Endothelial cell of umbilical vein (primary cell): ENCODE measurements at regions not wholly inside any gene's neighbourhood (a gene's known extent, or its start where the extent isn't known, plus 50 kb on each side); places are given as distances from the start of the nearest gene placed in this dataset.

Source experiments
- BruUV-seq: library from RNA; stranded (reverse); fragments of 400-500 nt; replicated peaks from 2 replicates; lab custom pipeline; 2021; lab: Mats Ljungman, UMichigan
- CTCF ChIA-PET: fragments of 300-600, 350-600 bp; sonication (Branson Sonifier 250); formaldehyde crosslinking; loops from one replicate; lab custom pipeline; 2021; ENCODE audit warnings: antibody characterized with exemption, inconsistent platforms; lab: Charles Lee
- POLR2A ChIA-PET: fragments of 300-600, 350-600 bp; sonication (Branson Sonifier 250); formaldehyde crosslinking; loops from one replicate; lab custom pipeline; 2021; ENCODE audit warnings: antibody characterized with exemption, inconsistent platforms; lab: Charles Lee
- DNase-seq: peaks from one replicate; pipeline ENCODE4 v3.0.0-alpha.2; 2011; ENCODE audit warnings: low read depth, low spot score
- FAIRE-seq: peaks from 2 replicates; lab custom pipeline; 2011; peaks lifted over from hg19 to GRCh38; lab: Jason Lieb, UNC
- H2AFZ ChIP-seq: 2 replicates; pipeline ENCODE4 v1.6.0; 2012; ENCODE audit warnings: low read depth, low read length, control low read depth, inconsistent platforms
- H3K27ac ChIP-seq: 2 replicates; pipeline ENCODE4 v1.5.1; 2011; ENCODE audit warnings: low read depth, mild to moderate bottlenecking, control low read depth, low read length, moderate library complexity; ENCODE audit not compliant: insufficient read depth
- H3K27me3 ChIP-seq, 2 experiments: 2 replicates each; pipeline versions ENCODE4 v1.6.0 to v1.6.1; 2011; ENCODE audit warnings: low read length in 2 of 2, mixed read lengths in 1 of 2; ENCODE audit not compliant: control insufficient read depth in 2 of 2, insufficient read depth in 2 of 2
- H3K36me3 ChIP-seq, 2 experiments: 2 replicates in 1 of 2; 3 replicates in 1 of 2; pipeline ENCODE4 v1.5.1; 2011; ENCODE audit warnings: low read length in 2 of 2, mild to moderate bottlenecking in 1 of 2, moderate library complexity in 1 of 2; ENCODE audit not compliant: control insufficient read depth in 2 of 2, insufficient read depth in 2 of 2; ENCODE audit errors: extremely low read depth in 1 of 2
- H3K4me1 ChIP-seq: 3 replicates; pipeline ENCODE4 v1.5.1; 2011; ENCODE audit warnings: mild to moderate bottlenecking, low read length; ENCODE audit not compliant: control insufficient read depth, insufficient read depth; ENCODE audit errors: extremely low read depth
- H3K4me2 ChIP-seq: 2 replicates; pipeline ENCODE4 v1.6.1; 2011; ENCODE audit warnings: low read length, control low read depth, mixed read lengths; ENCODE audit not compliant: insufficient read depth
- H3K4me3 ChIP-seq, 3 experiments: fragments of 200-600 bp in 1 of 3; sonication (generic), shearing (Covaris generic) in 1 of 3; replicated peaks in 1 of 3; 2 replicates each; pipeline ENCODE4 v1.5.1; 2011 to 2016; ENCODE audit warnings: control low read depth in 3 of 3, low read length in 3 of 3, mild to moderate bottlenecking in 2 of 3, inconsistent platforms in 1 of 3, low read depth in 1 of 3, moderate library complexity in 1 of 3; ENCODE audit not compliant: insufficient read depth in 1 of 3
- H3K79me2 ChIP-seq: 2 replicates; pipeline ENCODE4 v1.6.0; 2012; ENCODE audit warnings: low read length, inconsistent platforms; ENCODE audit not compliant: control insufficient read depth, insufficient read depth
- H3K9ac ChIP-seq: replicated peaks from 2 replicates; pipeline ENCODE3; 2011; ENCODE audit warnings: low read length, control low read depth; ENCODE audit not compliant: insufficient read depth; ENCODE audit errors: extremely low read depth
- H3K9me1 ChIP-seq: replicated peaks from 3 replicates; pipeline ENCODE4 v1.6.0; 2011; ENCODE audit warnings: mild to moderate bottlenecking, low read length; ENCODE audit not compliant: control insufficient read depth, insufficient read depth; ENCODE audit errors: extremely low read depth
- H3K9me3 ChIP-seq: replicated peaks from 2 replicates; pipeline ENCODE4 v1.5.1; 2012; ENCODE audit warnings: low read length, inconsistent platforms; ENCODE audit not compliant: control insufficient read depth, insufficient read depth
- H4K20me1 ChIP-seq: replicated peaks from 2 replicates; pipeline ENCODE3; 2011; ENCODE audit warnings: mild to moderate bottlenecking, low read length; ENCODE audit not compliant: control insufficient read depth, insufficient read depth; ENCODE audit errors: extremely low read depth
- EZH2 ChIP-seq: IDR thresholded peaks from 2 replicates; pipeline ENCODE4 v1.6.1; 2012; ENCODE audit warnings: borderline replicate concordance, low read depth, mild to moderate bottlenecking, moderate library complexity, low read length, inconsistent platforms; ENCODE audit not compliant: severe bottlenecking
- FOS ChIP-seq: IDR thresholded peaks from 2 replicates; pipeline ENCODE4 v1.6.1; 2011; ENCODE audit warnings: mild to moderate bottlenecking, low read length, moderate library complexity, borderline replicate concordance; ENCODE audit not compliant: insufficient read depth
- GATA2 ChIP-seq: IDR thresholded peaks from 2 replicates; pipeline ENCODE4 v1.7.0; 2011; ENCODE audit warnings: low read depth, mild to moderate bottlenecking, moderate library complexity, mixed read lengths, low read length; ENCODE audit not compliant: insufficient read length, insufficient read depth
- JUN ChIP-seq: IDR thresholded peaks from 2 replicates; pipeline ENCODE4 v1.6.1; 2011; ENCODE audit warnings: borderline replicate concordance, low read depth; ENCODE audit not compliant: insufficient read length, insufficient read depth
- MYC ChIP-seq: IDR thresholded peaks from one replicate; pipeline ENCODE4 v1.6.1; 2011; ENCODE audit warnings: mild to moderate bottlenecking, low read depth, low read length
- POLR2A ChIP-seq: IDR thresholded peaks from 2 replicates; pipeline ENCODE4 v1.6.1; 2012; ENCODE audit warnings: low read depth, mild to moderate bottlenecking, control low read depth, low read length
- POLR2AphosphoS5 ChIP-seq: IDR thresholded peaks from 2 replicates; pipeline ENCODE4 v1.6.1; 2012; ENCODE audit warnings: low read depth, mild to moderate bottlenecking, control low read depth, low read length, moderate library complexity; ENCODE audit not compliant: insufficient read depth
- dilution Hi-C: fragments of 300-500 bp; cut with MboI; formaldehyde crosslinking; loops from one replicate; pipeline ENCODE4 v1.15.0; 2019; ENCODE audit warnings: low sequenced_read_pairs; ENCODE audit not compliant: extremely low pct_ligation_motif_present
- intact Hi-C: fragments of 100-400 bp; cut with micrococcal nuclease; formaldehyde crosslinking; loops from one replicate; pipeline ENCODE4 v1.10.0; 2022
- TF ChIP-seq, protein P1 (sequence below), 2 donors: IDR thresholded peaks; 1 replicate in 1 of 2; 2 replicates in 1 of 2; pipeline ENCODE4 v1.5.1; 2011; ENCODE audit warnings: low read length in 2 of 2, mild to moderate bottlenecking in 2 of 2, moderate library complexity in 2 of 2, control low read depth in 1 of 2, inconsistent platforms in 1 of 2, low read depth in 1 of 2; ENCODE audit not compliant: insufficient read depth in 1 of 2; ENCODE audit errors: extremely low read depth in 1 of 2
- TF ChIP-seq, protein P2 (sequence below): IDR thresholded peaks from 2 replicates; pipeline ENCODE4 v1.6.1; 2011; ENCODE audit not compliant: insufficient read depth, insufficient read length

DNA sequence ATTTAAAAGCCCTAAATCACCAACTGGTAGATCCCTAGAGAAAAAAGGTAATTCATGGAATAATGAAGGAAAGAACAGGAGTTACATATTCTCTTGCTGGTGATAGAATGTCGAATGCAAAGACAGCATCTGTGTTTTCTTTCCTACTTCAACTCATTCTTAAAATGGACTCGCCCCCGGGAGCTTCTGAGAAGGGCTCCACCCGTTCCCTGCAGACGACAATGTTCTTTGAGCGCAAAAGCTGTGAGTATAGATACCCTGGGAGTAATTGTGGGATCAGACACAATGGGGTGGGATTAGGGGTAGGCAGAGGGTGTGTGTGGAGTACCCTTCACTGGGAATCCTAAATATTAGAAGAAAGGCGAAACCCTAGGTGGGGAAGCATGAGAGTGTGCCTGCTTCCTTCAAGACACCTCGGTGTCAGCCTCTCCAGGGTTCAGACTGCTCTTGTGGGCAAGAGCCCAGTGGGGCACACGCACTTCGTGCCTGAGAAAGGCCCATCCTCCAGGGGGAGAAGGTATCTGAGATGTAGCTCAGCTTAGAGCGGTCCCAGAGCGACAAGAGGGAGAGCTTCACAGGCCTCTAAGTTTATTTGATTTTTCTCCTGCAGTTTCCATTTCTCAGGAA is 123.3 kb upstream of the DPYD start:
- intact Hi-C loops (loop anchor here (2.0 to 10.0 kb wide), 4 partner anchors 137 to 769 kb away; no protein-coding TSS in a partner anchor), dilution Hi-C loops (no loop called here)
- H3K4me1 ChIP-seq: peaks cover 22% of the 10 kb centered on the region
- no peaks in the 10 kb centered on the region for H3K27me3 ChIP-seq
- H4K20me1 ChIP-seq: no peaks in the 10 kb centered on the region
- ChIA-PET POLR2A (interaction anchor here (0.6 to 1.3 kb wide), 2 partner anchors 123 to 1629 kb away, joined by 3 to 5 read pairs; no protein-coding TSS in a partner anchor), CTCF (interaction anchor here (0.7 to 3.2 kb wide), 13 partner anchors 10 to 906 kb away, joined by 3 to 22 read pairs (median 4); partner anchors contain the start of gene DPYD)
- DNase-seq: peak; percentile 42
- no TSS peak for BruUV-seq
- H3K9me3 ChIP-seq: no peaks in the 10 kb centered on the region
- H3K4me3 ChIP-seq: peak overlapping the region in 2 of 3 experiments; percentile 34 to 55
- H3K9me1 ChIP-seq: no peaks in the 10 kb centered on the region
- TF ChIP-seq GATA2 (no peak), MYC (no peak), POLR2A (no peak), JUN (no peak), FOS (no peak), POLR2AphosphoS5 (no peak), EZH2 (no peak)
- TF ChIP-seq, protein P1, sequence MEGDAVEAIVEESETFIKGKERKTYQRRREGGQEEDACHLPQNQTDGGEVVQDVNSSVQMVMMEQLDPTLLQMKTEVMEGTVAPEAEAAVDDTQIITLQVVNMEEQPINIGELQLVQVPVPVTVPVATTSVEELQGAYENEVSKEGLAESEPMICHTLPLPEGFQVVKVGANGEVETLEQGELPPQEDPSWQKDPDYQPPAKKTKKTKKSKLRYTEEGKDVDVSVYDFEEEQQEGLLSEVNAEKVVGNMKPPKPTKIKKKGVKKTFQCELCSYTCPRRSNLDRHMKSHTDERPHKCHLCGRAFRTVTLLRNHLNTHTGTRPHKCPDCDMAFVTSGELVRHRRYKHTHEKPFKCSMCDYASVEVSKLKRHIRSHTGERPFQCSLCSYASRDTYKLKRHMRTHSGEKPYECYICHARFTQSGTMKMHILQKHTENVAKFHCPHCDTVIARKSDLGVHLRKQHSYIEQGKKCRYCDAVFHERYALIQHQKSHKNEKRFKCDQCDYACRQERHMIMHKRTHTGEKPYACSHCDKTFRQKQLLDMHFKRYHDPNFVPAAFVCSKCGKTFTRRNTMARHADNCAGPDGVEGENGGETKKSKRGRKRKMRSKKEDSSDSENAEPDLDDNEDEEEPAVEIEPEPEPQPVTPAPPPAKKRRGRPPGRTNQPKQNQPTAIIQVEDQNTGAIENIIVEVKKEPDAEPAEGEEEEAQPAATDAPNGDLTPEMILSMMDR (IDR thresholded peaks at IDR 0.05; ENCODE audit: extremely low read depth in 1 of 2, insufficient read depth in 1 of 2, low read depth in 1 of 2, low read length in 2 of 2): no peak
- TF ChIP-seq, protein P2, sequence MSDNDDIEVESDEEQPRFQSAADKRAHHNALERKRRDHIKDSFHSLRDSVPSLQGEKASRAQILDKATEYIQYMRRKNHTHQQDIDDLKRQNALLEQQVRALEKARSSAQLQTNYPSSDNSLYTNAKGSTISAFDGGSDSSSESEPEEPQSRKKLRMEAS: no peak
- FAIRE-seq: no peak
- peak overlapping the region; percentile 91 for H3K4me2 ChIP-seq
- no peak overlapping the region for H3K27ac ChIP-seq
- no peak overlapping the region for H3K9ac ChIP-seq
- H3K79me2 ChIP-seq: peaks cover 30% of the 10 kb centered on the region
- H2AFZ ChIP-seq: peak overlapping the region; percentile 95
- H3K36me3 ChIP-seq: no peaks in the 10 kb centered on the region
